Breast epithelium (tissue), 3 donors: ENCODE measurements at regions not wholly inside any gene's neighbourhood (a gene's known extent, or its start where the extent isn't known, plus 50 kb on each side); places are given as distances from the start of the nearest gene placed in this dataset.

ENCODE experiments used
- POLR2AphosphoS5 ChIP-seq, 3 donors: sonication (generic); formaldehyde crosslinking; IDR thresholded peaks; one replicate each; pipeline ENCODE4 v1.6.1; 2017; ENCODE audit warnings: antibody characterized with exemption in 3 of 3
- TF ChIP-seq, protein P1 (sequence below), 3 donors: fragments of 450-650 bp; IDR thresholded peaks; one replicate each; pipeline ENCODE4 v1.5.1; 2016 to 2017; ENCODE audit warnings: antibody characterized with exemption in 3 of 3, mild to moderate bottlenecking in 3 of 3, moderate library complexity in 3 of 3

DNA sequence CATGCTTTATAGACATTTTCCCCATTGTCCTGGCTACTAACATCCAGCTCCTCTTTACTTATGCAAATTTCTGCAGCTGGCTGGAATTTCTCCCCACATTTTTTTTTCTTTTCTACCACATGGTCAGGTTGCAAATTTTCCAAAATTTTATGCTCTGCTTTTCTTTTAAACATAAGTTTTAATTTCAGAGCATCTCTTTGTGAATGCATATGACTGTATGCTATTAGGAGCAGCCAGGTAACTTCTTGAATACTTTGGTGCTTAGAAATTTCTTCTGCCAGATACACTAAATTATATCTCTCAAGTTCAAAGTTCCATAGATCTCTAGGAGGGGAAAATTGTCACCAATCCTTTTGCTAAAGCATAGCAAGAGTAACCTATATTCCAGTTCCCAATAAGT, 365.9 kb downstream of the LRFN5 start:
- TF ChIP-seq, protein P1, sequence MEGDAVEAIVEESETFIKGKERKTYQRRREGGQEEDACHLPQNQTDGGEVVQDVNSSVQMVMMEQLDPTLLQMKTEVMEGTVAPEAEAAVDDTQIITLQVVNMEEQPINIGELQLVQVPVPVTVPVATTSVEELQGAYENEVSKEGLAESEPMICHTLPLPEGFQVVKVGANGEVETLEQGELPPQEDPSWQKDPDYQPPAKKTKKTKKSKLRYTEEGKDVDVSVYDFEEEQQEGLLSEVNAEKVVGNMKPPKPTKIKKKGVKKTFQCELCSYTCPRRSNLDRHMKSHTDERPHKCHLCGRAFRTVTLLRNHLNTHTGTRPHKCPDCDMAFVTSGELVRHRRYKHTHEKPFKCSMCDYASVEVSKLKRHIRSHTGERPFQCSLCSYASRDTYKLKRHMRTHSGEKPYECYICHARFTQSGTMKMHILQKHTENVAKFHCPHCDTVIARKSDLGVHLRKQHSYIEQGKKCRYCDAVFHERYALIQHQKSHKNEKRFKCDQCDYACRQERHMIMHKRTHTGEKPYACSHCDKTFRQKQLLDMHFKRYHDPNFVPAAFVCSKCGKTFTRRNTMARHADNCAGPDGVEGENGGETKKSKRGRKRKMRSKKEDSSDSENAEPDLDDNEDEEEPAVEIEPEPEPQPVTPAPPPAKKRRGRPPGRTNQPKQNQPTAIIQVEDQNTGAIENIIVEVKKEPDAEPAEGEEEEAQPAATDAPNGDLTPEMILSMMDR (IDR thresholded peaks at IDR 0.05): no peak
- TF ChIP-seq POLR2AphosphoS5 (IDR thresholded peaks at IDR 0.05): no peak
